ENCODE measurements at regions not wholly inside any gene's neighbourhood (a gene's known extent, or its start where the extent isn't known, plus 50 kb on each side); places are given as distances from the start of the nearest gene placed in this dataset.

- H2BK15ac ChIP-seq (ENCODE audit: low read depth, low read length), result no peak overlapping the region
- no peak overlapping the region for H4K91ac ChIP-seq (ENCODE audit: insufficient read length, low read depth, low read length)
- no peak overlapping the region for H2AFZ ChIP-seq (ENCODE audit: low read length)
- H3K18ac ChIP-seq (ENCODE audit: insufficient read length, low read depth, low read length), result no peak overlapping the region
- H3K56ac ChIP-seq (ENCODE audit: insufficient read length, low read depth, low read length), result no peak overlapping the region
- H3K14ac ChIP-seq (ENCODE audit: insufficient read depth, low read length), result no peak overlapping the region
- no peak for TF ChIP-seq CTCF (conservative IDR thresholded peaks at IDR 0.05)
- H3K4me1 ChIP-seq (ENCODE audit: insufficient read depth, low read length), result peaks cover 3% of the 10 kb centered on the region; the same call in 1 of the 2 replicates
- no peak overlapping the region for H3K9ac ChIP-seq (ENCODE audit: extremely low read depth, insufficient read length, low read length)
- H2BK5ac ChIP-seq (ENCODE audit: insufficient read length, low read length), result no peak overlapping the region
- no peak overlapping the region for H2BK12ac ChIP-seq (ENCODE audit: insufficient read length, low read depth, low read length)
- H3K23me2 ChIP-seq (ENCODE audit: insufficient read length, low read depth, low read length, poor library complexity, severe bottlenecking), result no peaks in the 10 kb centered on the region
- H2BK20ac ChIP-seq (ENCODE audit: low read depth, low read length, poor library complexity, severe bottlenecking), result no peak overlapping the region
- H3K79me1 ChIP-seq (ENCODE audit: insufficient read depth, low read depth, low read length, poor library complexity, severe bottlenecking), result no peaks in the 10 kb centered on the region
- Mint-ChIP-seq H3K27me3 (ENCODE audit: low read depth) (no peaks in the 10 kb centered on the region), H3K36me3 (ENCODE audit: insufficient read depth in 1 of 3, low read depth in 3 of 3) (peaks cover 0 to 2% (median 0%) of the 10 kb centered on the region in 3 experiments; a peak in 1 of 7 replicates), H3K4me1 (peaks cover 33% of the 10 kb centered on the region in 2 experiments), H3K4me3 (no peak overlapping the region), H3K27ac (peak overlapping the region; percentile 8 to 93 (median 20); a peak in 5 of 7 replicates), H3K9me3 (no peaks in the 10 kb centered on the region)
- H3T11ph ChIP-seq (ENCODE audit: low read length), result no peak overlapping the region
- H2BK120ac ChIP-seq (ENCODE audit: low read depth, low read length, poor library complexity, severe bottlenecking), result no peak overlapping the region
- H3K27ac ChIP-seq (ENCODE audit: insufficient read length, low read depth, low read length), result no peak overlapping the region
- DNase-seq, result no peak
- H4K8ac ChIP-seq (replicated peaks; ENCODE audit: insufficient read length, low read depth, low read length), result no peak overlapping the region
- H3K4ac ChIP-seq (ENCODE audit: low read depth, low read length), result no peak overlapping the region
- H4K5ac ChIP-seq (ENCODE audit: insufficient read length, low read depth, low read length), result no peak overlapping the region
- no peaks in the 10 kb centered on the region for H3K79me2 ChIP-seq (ENCODE audit: insufficient read depth, low read length)
- H3K9me3 ChIP-seq (ENCODE audit: control insufficient read depth, low read depth, low read length), result no peaks in the 10 kb centered on the region
- no peak overlapping the region for H3K4me2 ChIP-seq (ENCODE audit: insufficient read depth, insufficient read length, low read length)
- no peaks in the 10 kb centered on the region for H3K27me3 ChIP-seq (ENCODE audit: insufficient read depth, low read length)
- H2AK5ac ChIP-seq (ENCODE audit: insufficient read length, low read length), result no peak overlapping the region
- H4K20me1 ChIP-seq (ENCODE audit: control insufficient read depth, insufficient read depth, insufficient read length), result no peaks in the 10 kb centered on the region
- no peak overlapping the region for H3K23ac ChIP-seq (ENCODE audit: insufficient read length, low read depth, low read length)
Observed at GRCh38 chr2:139156730-139157129, 376.5 kb upstream of the NXPH2 start.
